Neural progenitor cell (in vitro differentiated cells): ENCODE measurements at regions not wholly inside any gene's neighbourhood (a gene's known extent, or its start where the extent isn't known, plus 50 kb on each side); places are given as distances from the start of the nearest gene placed in this dataset.

Experiments
- DNase-seq: peaks from one replicate; pipeline ENCODE4 v3.0.0-alpha.2; 2016; ENCODE audit warnings: low spot score
- H2AFZ ChIP-seq: fragments of 200-600 bp; sonication (generic); replicated peaks from 2 replicates; pipeline ENCODE4 v1.6.1; 2016; ENCODE audit warnings: antibody characterized with exemption
- H3F3A ChIP-seq: fragments of 200-600 bp; sonication (generic); 2 replicates; pipeline ENCODE4 v1.6.1; 2016; ENCODE audit warnings: antibody characterized with exemption, low read depth
- H3K27ac ChIP-seq: fragments of 200-600 bp; sonication (generic); 2 replicates; pipeline ENCODE4 v1.5.1; 2016; ENCODE audit warnings: mild to moderate bottlenecking
- H3K27me3 ChIP-seq: fragments of 200-600 bp; sonication (generic); 2 replicates; pipeline ENCODE4 v1.6.1; 2016; ENCODE audit warnings: mild to moderate bottlenecking, moderate library complexity
- H3K36me3 ChIP-seq: fragments of 200-600 bp; sonication (generic); 2 replicates; pipeline ENCODE4 v1.5.1; 2016
- H3K4me1 ChIP-seq: fragments of 200-600 bp; sonication (generic); 2 replicates; pipeline ENCODE4 v1.6.1; 2016; ENCODE audit warnings: mixed run types
- H3K4me2 ChIP-seq: fragments of 200-600 bp; sonication (generic); 2 replicates; pipeline ENCODE4 v1.6.1; 2016
- H3K4me3 ChIP-seq: fragments of 200-600 bp; sonication (generic); 2 replicates; pipeline ENCODE4 v1.5.1; 2016
- H3K79me2 ChIP-seq: fragments of 200-600 bp; sonication (generic); 2 replicates; pipeline ENCODE4 v1.6.1; 2016; ENCODE audit warnings: low read depth
- H3K9ac ChIP-seq: fragments of 200-600 bp; sonication (generic); 2 replicates; pipeline ENCODE4 v1.6.1; 2016
- H3K9me3 ChIP-seq: fragments of 200-600 bp; sonication (generic); 2 replicates; pipeline ENCODE4 v1.5.1; 2016; ENCODE audit warnings: low read depth
- H4K20me1 ChIP-seq: fragments of 200-600 bp; sonication (generic); 2 replicates; pipeline ENCODE4 v1.6.1; 2016; ENCODE audit warnings: low read depth
- H3K27ac Mint-ChIP-seq: 3 replicates; pipeline ENCODE4 v1.8.0; 2021; ENCODE audit warnings: mixed read lengths
- H3K27me3 Mint-ChIP-seq: 2 replicates; pipeline ENCODE4 v1.8.0; 2022; ENCODE audit warnings: low read depth, mild to moderate bottlenecking, inconsistent platforms, moderate library complexity, mixed read lengths; ENCODE audit not compliant: insufficient read depth
- H3K36me3 Mint-ChIP-seq: 3 replicates; pipeline ENCODE4 v1.8.0; 2021; ENCODE audit warnings: mixed read lengths
- H3K4me1 Mint-ChIP-seq: 3 replicates; pipeline ENCODE4 v1.8.0; 2021; ENCODE audit warnings: mixed read lengths
- H3K4me3 Mint-ChIP-seq: 3 replicates; pipeline ENCODE4 v1.8.0; 2021; ENCODE audit warnings: mild to moderate bottlenecking, moderate library complexity, mixed read lengths
- H3K9me3 Mint-ChIP-seq: 3 replicates; pipeline ENCODE4 v1.8.0; 2020; ENCODE audit warnings: mixed read lengths
- EZH2 ChIP-seq: fragments of 200-600 bp; sonication (generic); IDR thresholded peaks from 2 replicates; pipeline ENCODE4 v1.6.1; 2017; ENCODE audit warnings: antibody characterized with exemption, mild to moderate bottlenecking, moderate library complexity
- EZH2phosphoT487 ChIP-seq: fragments of 200-600 bp; sonication (generic); IDR thresholded peaks from 2 replicates; pipeline ENCODE4 v1.6.1; 2017; ENCODE audit warnings: antibody characterized with exemption
- TF ChIP-seq, protein P1 (sequence below): fragments of 200-600 bp; sonication (generic); IDR thresholded peaks from 2 replicates; pipeline ENCODE4 v1.5.1; 2017; ENCODE audit warnings: antibody characterized with exemption, mild to moderate bottlenecking

DNA sequence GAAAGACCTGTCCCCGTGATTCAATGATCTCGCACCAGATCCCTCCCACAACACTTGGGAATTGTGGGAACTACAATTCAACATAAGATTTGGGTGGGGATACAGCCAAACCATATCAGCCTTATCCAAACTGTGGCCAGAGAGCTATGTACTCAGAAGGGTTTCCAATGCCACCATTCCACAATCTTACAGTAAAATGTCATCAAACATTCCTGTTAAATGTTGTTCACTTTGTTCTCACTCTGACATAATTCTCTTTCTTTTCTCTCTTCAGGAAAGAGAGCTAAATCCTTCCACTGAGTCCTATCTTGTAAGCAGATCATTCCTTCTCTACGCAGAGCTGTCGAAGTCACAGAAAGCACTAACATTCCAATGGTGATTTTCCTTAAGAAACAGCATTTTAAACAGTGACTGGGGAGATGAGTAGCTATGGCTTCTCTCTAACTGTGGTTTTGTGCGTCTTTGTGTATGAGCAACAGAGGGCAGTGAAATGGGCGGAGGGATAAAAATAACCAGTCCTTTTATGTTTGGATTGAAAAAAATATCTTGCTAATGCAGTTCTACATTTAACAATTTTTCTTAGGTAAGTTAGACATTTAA, 684.7 kb downstream of the EPHA4 start:
- DNase-seq, result peak; percentile 48
- no peaks in the 10 kb centered on the region for H4K20me1 ChIP-seq
- no peaks in the 10 kb centered on the region for H3K79me2 ChIP-seq
- no peak overlapping the region for H3K9ac ChIP-seq
- H3K27me3 ChIP-seq, result no peaks in the 10 kb centered on the region
- H3K27ac ChIP-seq, result peak overlapping the region; percentile 54
- H3K4me1 ChIP-seq, result peaks cover 28% of the 10 kb centered on the region
- TF ChIP-seq, protein P1, sequence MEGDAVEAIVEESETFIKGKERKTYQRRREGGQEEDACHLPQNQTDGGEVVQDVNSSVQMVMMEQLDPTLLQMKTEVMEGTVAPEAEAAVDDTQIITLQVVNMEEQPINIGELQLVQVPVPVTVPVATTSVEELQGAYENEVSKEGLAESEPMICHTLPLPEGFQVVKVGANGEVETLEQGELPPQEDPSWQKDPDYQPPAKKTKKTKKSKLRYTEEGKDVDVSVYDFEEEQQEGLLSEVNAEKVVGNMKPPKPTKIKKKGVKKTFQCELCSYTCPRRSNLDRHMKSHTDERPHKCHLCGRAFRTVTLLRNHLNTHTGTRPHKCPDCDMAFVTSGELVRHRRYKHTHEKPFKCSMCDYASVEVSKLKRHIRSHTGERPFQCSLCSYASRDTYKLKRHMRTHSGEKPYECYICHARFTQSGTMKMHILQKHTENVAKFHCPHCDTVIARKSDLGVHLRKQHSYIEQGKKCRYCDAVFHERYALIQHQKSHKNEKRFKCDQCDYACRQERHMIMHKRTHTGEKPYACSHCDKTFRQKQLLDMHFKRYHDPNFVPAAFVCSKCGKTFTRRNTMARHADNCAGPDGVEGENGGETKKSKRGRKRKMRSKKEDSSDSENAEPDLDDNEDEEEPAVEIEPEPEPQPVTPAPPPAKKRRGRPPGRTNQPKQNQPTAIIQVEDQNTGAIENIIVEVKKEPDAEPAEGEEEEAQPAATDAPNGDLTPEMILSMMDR, result no peak
- TF ChIP-seq EZH2phosphoT487 (no peak), EZH2 (no peak)
- no peak overlapping the region for H2AFZ ChIP-seq
- Mint-ChIP-seq H3K27ac (no peak overlapping the region), H3K4me1 (no peaks in the 10 kb centered on the region), H3K4me3 (no peak overlapping the region), H3K27me3 (no peaks in the 10 kb centered on the region), H3K36me3 (no peaks in the 10 kb centered on the region), H3K9me3 (peaks cover 2% of the 10 kb centered on the region)
- no peaks in the 10 kb centered on the region for H3K9me3 ChIP-seq
- peak overlapping the region; percentile 1 for H3K4me2 ChIP-seq
- no peaks in the 10 kb centered on the region for H3K36me3 ChIP-seq
- H3K4me3 ChIP-seq, result no peak overlapping the region
- peaks cover 15% of the 10 kb centered on the region for H3F3A ChIP-seq

DNA sequence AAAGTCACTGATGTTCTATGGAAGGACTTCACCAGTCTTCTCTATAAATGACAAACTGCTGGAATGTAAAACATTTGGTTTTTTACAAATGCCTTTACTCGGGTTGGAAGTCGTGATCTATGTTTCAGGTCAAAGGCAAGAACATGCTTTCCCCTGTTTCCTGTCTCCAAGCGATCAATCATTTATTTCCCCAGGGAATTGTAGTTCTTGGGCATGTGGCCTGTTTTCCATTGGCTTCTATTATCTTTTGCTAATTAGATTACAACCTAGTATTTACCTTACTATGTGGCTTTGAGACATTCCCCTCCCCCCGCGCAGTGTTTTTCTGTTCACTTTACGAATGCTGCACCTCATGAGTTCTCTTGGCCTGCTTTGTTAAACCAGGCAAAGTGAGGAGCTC, 684.2 kb downstream of the EPHA4 start:
- H3K27me3 Mint-ChIP-seq, result no peaks in the 10 kb centered on the region
- TF ChIP-seq EZH2 (no peak), EZH2phosphoT487 (no peak)
- TF ChIP-seq, protein P1, result no peak
- Histone ChIP-seq H3K4me1 (peaks cover 28% of the 10 kb centered on the region), H3K79me2 (no peaks in the 10 kb centered on the region), H3K36me3 (no peaks in the 10 kb centered on the region), H4K20me1 (no peaks in the 10 kb centered on the region), H3K4me3 (no peak overlapping the region), H3K9me3 (no peaks in the 10 kb centered on the region), H3K27ac (peak overlapping the region; percentile 54), H3K9ac (no peak overlapping the region), H3K4me2 (peak overlapping the region; percentile 1), H3F3A (peaks cover 15% of the 10 kb centered on the region), H3K27me3 (no peaks in the 10 kb centered on the region), H2AFZ (no peak overlapping the region)
- DNase-seq, result peak; percentile 37
- no peak overlapping the region for H3K27ac Mint-ChIP-seq
- peaks cover 2% of the 10 kb centered on the region for H3K9me3 Mint-ChIP-seq
- H3K4me1 Mint-ChIP-seq, result no peaks in the 10 kb centered on the region
- no peak overlapping the region for H3K4me3 Mint-ChIP-seq
- no peaks in the 10 kb centered on the region for H3K36me3 Mint-ChIP-seq

DNA sequence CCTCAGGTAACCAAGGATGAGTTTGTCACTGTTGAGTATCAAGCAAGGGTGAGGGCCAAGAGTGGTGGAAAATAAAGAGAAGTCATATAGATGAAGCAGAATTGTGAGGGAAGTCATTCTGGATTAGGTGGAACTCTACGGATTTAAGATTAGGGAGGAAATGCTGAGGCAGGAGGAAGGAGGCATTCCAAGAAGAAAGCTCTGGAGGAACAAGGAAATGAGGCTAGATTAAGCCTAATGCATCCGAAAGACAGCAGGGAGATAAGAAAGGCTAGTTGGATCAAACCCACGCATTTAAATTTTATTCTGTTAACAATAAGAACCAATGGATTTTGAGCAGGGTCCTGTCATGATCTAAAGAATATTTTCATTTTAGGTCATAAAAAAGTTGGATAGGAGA, 681.2 kb downstream of the EPHA4 start:
- peaks cover 15% of the 10 kb centered on the region for H3F3A ChIP-seq
- H3K36me3 Mint-ChIP-seq, result no peaks in the 10 kb centered on the region
- no peak for DNase-seq
- H3K79me2 ChIP-seq, result no peaks in the 10 kb centered on the region
- no peaks in the 10 kb centered on the region for H3K36me3 ChIP-seq
- H3K27me3 ChIP-seq, result no peaks in the 10 kb centered on the region
- H3K4me1 ChIP-seq, result peaks cover 28% of the 10 kb centered on the region
- no peaks in the 10 kb centered on the region for H3K4me1 Mint-ChIP-seq
- TF ChIP-seq, protein P1, result no peak
- TF ChIP-seq EZH2 (no peak), EZH2phosphoT487 (no peak)
- H3K27ac ChIP-seq, result no peak overlapping the region
- no peaks in the 10 kb centered on the region for H3K9me3 ChIP-seq
- no peaks in the 10 kb centered on the region for H4K20me1 ChIP-seq
- no peak overlapping the region for H2AFZ ChIP-seq
- no peak overlapping the region for H3K27ac Mint-ChIP-seq
- no peak overlapping the region for H3K4me3 ChIP-seq
- H3K27me3 Mint-ChIP-seq, result no peaks in the 10 kb centered on the region
- H3K4me3 Mint-ChIP-seq, result no peak overlapping the region
- H3K9me3 Mint-ChIP-seq, result peaks cover 2% of the 10 kb centered on the region
- no peak overlapping the region for H3K9ac ChIP-seq
- H3K4me2 ChIP-seq, result no peak overlapping the region
